CD8-positive, alpha-beta memory T cell (primary cell): ENCODE measurements at regions not wholly inside any gene's neighbourhood (a gene's known extent, or its start where the extent isn't known, plus 50 kb on each side); places are given as distances from the start of the nearest gene placed in this dataset.

ENCODE experiments used
- CTCF ChIA-PET: fragments of 350-600 bp; sonication (Branson Sonifier 250); formaldehyde crosslinking; loops from one replicate; lab custom pipeline; 2021; ENCODE audit warnings: antibody characterized with exemption; lab: Charles Lee
- POLR2A ChIA-PET: fragments of 350-600 bp; sonication (Branson Sonifier 250); formaldehyde crosslinking; loops from one replicate; lab custom pipeline; 2021; ENCODE audit warnings: antibody characterized with exemption; lab: Charles Lee
- DNase-seq, 5 donors: peaks; one replicate each; pipeline versions ENCODE4 v3.0.0 to v3.0.0-alpha.2; 2020 to 2022; ENCODE audit warnings: mixed read lengths in 1 of 5
- H3K27ac ChIP-seq: one replicate; pipeline ENCODE4 v1.7.0; 2013; ENCODE audit warnings: low read depth, mild to moderate bottlenecking, low read length, moderate library complexity
- H3K27me3 ChIP-seq: 2 replicates; pipeline ENCODE4 v1.7.0; 2013; ENCODE audit warnings: low read length, mild to moderate bottlenecking; ENCODE audit not compliant: insufficient read depth, poor library complexity, severe bottlenecking
- H3K36me3 ChIP-seq: 2 replicates; pipeline ENCODE4 v1.7.0; 2013; ENCODE audit warnings: mild to moderate bottlenecking, low read length, moderate library complexity; ENCODE audit not compliant: insufficient read depth
- H3K4me1 ChIP-seq: 2 replicates; pipeline ENCODE4 v1.7.0; 2013; ENCODE audit warnings: mild to moderate bottlenecking, low read length, moderate library complexity; ENCODE audit not compliant: insufficient read depth
- H3K4me3 ChIP-seq: 2 replicates; pipeline ENCODE4 v1.7.0; 2013; ENCODE audit warnings: mild to moderate bottlenecking, low read length
- H3K9me3 ChIP-seq: 2 replicates; pipeline ENCODE4 v1.7.0; 2013; ENCODE audit warnings: mild to moderate bottlenecking, low read length
- H3K27ac Mint-ChIP-seq, 8 donors: one replicate each; pipeline ENCODE4 v1.8.0; 2020 to 2021; ENCODE audit warnings: mixed read lengths in 8 of 8, mild to moderate bottlenecking in 6 of 8, inconsistent platforms in 3 of 8, moderate library complexity in 3 of 8
- H3K27me3 Mint-ChIP-seq, 2 donors: one replicate each; pipeline ENCODE4 v1.8.0; 2020 to 2021; ENCODE audit warnings: mixed read lengths in 2 of 2, mild to moderate bottlenecking in 1 of 2, moderate library complexity in 1 of 2
- H3K36me3 Mint-ChIP-seq, 3 donors: one replicate each; pipeline ENCODE4 v1.8.0; 2020 to 2021; ENCODE audit warnings: mixed read lengths in 3 of 3, inconsistent platforms in 1 of 3, mild to moderate bottlenecking in 1 of 3
- H3K4me1 Mint-ChIP-seq, 3 donors: one replicate each; pipeline ENCODE4 v1.8.0; 2020 to 2021; ENCODE audit warnings: mixed read lengths in 3 of 3, inconsistent platforms in 1 of 3, mild to moderate bottlenecking in 1 of 3
- H3K4me3 Mint-ChIP-seq, 7 donors: one replicate each; pipeline ENCODE4 v1.8.0; 2020 to 2021; ENCODE audit warnings: mixed read lengths in 7 of 7, mild to moderate bottlenecking in 6 of 7, moderate library complexity in 4 of 7, inconsistent platforms in 2 of 7
- H3K9me3 Mint-ChIP-seq, 5 donors: one replicate each; pipeline ENCODE4 v1.8.0; 2020 to 2022; ENCODE audit warnings: mixed read lengths in 5 of 5, mild to moderate bottlenecking in 3 of 5, moderate library complexity in 2 of 5, inconsistent platforms in 1 of 5

- DNase-seq, result no peak
- H3K4me1 Mint-ChIP-seq, result peaks cover 8 to 13% (median 13%) of the 10 kb centered on the region in 3 donors
- H3K27ac ChIP-seq, result no peak overlapping the region
- no peak overlapping the region for H3K27ac Mint-ChIP-seq
- no peaks in the 10 kb centered on the region for H3K36me3 ChIP-seq
- H3K27me3 Mint-ChIP-seq, result peaks cover 0 to 7% of the 10 kb centered on the region in 2 donors
- no peaks in the 10 kb centered on the region for H3K4me1 ChIP-seq
- no peaks in the 10 kb centered on the region for H3K36me3 Mint-ChIP-seq
- POLR2A ChIA-PET, result no interaction called here
- H3K9me3 Mint-ChIP-seq, result no peaks in the 10 kb centered on the region
- CTCF ChIA-PET, result no interaction called here
- H3K4me3 Mint-ChIP-seq, result no peak overlapping the region
- H3K27me3 ChIP-seq, result no peaks in the 10 kb centered on the region
- H3K4me3 ChIP-seq, result no peak overlapping the region
- H3K9me3 ChIP-seq, result no peaks in the 10 kb centered on the region
These were observed 107.2 kb upstream of the ZNF644 start for GRCh38 chr1:91129017-91129416.

- H3K36me3 Mint-ChIP-seq, result no peaks in the 10 kb centered on the region
- H3K27me3 Mint-ChIP-seq, result peaks cover 0 to 4% of the 10 kb centered on the region in 2 donors
- ChIA-PET POLR2A (interaction anchor here (0.6 kb wide), 1 partner anchor 154 kb away, joined by 4 read pairs; no protein-coding TSS in a partner anchor), CTCF (interaction anchor here (0.7 to 0.9 kb wide), 2 partner anchors 9 to 11 kb away, joined by 3 to 6 read pairs; no protein-coding TSS in a partner anchor)
- no peaks in the 10 kb centered on the region for H3K9me3 Mint-ChIP-seq
- H3K4me1 Mint-ChIP-seq, result peaks cover 13 to 20% (median 15%) of the 10 kb centered on the region in 3 donors
- H3K27ac Mint-ChIP-seq, result peak overlapping the region in 2 of 8 donors; percentile 36 to 58
- H3K36me3 ChIP-seq, result no peaks in the 10 kb centered on the region
- no peak overlapping the region for H3K4me3 ChIP-seq
- H3K4me1 ChIP-seq, result no peaks in the 10 kb centered on the region
- DNase-seq, result peak in 3 of 5 donors; percentile 5 to 69 (median 17)
- no peaks in the 10 kb centered on the region for H3K27me3 ChIP-seq
- no peaks in the 10 kb centered on the region for H3K9me3 ChIP-seq
- peak overlapping the region in 2 of 7 donors; percentile 10 to 14 for H3K4me3 Mint-ChIP-seq
- H3K27ac ChIP-seq, result no peak overlapping the region
These were observed 103.2 kb upstream of the ZNF644 start for GRCh38 chr1:91124989-91125417.

GRCh38 chr1:91124290-91124985, 102.6 kb upstream of the ZNF644 start:
- Histone ChIP-seq H3K27me3 (no peaks in the 10 kb centered on the region), H3K27ac (no peak overlapping the region), H3K4me1 (no peaks in the 10 kb centered on the region), H3K4me3 (no peak overlapping the region), H3K36me3 (no peaks in the 10 kb centered on the region), H3K9me3 (no peaks in the 10 kb centered on the region)
- no peaks in the 10 kb centered on the region for H3K9me3 Mint-ChIP-seq
- ChIA-PET CTCF (interaction anchor here (0.7 to 1.4 kb wide), 3 partner anchors 8 to 40 kb away, joined by 3 to 6 read pairs (median 5); no protein-coding TSS in a partner anchor), POLR2A (no interaction called here)
- H3K27me3 Mint-ChIP-seq, result peaks cover 0 to 4% of the 10 kb centered on the region in 2 donors
- no peak for DNase-seq
- no peaks in the 10 kb centered on the region for H3K36me3 Mint-ChIP-seq
- H3K4me3 Mint-ChIP-seq, result peak overlapping the region in 1 of 7 donors; percentile 14
- no peak overlapping the region for H3K27ac Mint-ChIP-seq
- H3K4me1 Mint-ChIP-seq, result peaks cover 13 to 20% (median 15%) of the 10 kb centered on the region in 3 donors

GRCh38 chr1:91123773-91124172, 101.9 kb upstream of the ZNF644 start:
- no peak overlapping the region for H3K27ac ChIP-seq
- Mint-ChIP-seq H3K4me1 (peaks cover 13 to 20% (median 15%) of the 10 kb centered on the region in 3 donors), H3K27ac (peak overlapping the region in 1 of 8 donors; percentile 17), H3K9me3 (no peaks in the 10 kb centered on the region), H3K4me3 (no peak overlapping the region), H3K27me3 (peaks cover 0 to 4% of the 10 kb centered on the region in 2 donors), H3K36me3 (no peaks in the 10 kb centered on the region)
- no peaks in the 10 kb centered on the region for H3K27me3 ChIP-seq
- no peak for DNase-seq
- H3K4me3 ChIP-seq, result no peak overlapping the region
- no peaks in the 10 kb centered on the region for H3K4me1 ChIP-seq
- H3K9me3 ChIP-seq, result no peaks in the 10 kb centered on the region
- ChIA-PET CTCF (interaction anchor here (1.0 to 1.4 kb wide), 2 partner anchors 14 to 41 kb away, joined by 3 to 5 read pairs; no protein-coding TSS in a partner anchor), POLR2A (no interaction called here)
- H3K36me3 ChIP-seq, result no peaks in the 10 kb centered on the region

- Mint-ChIP-seq H3K4me1 (peaks cover 13 to 20% (median 15%) of the 10 kb centered on the region in 3 donors), H3K27me3 (peaks cover 0 to 4% of the 10 kb centered on the region in 2 donors), H3K4me3 (no peak overlapping the region), H3K9me3 (no peaks in the 10 kb centered on the region), H3K36me3 (no peaks in the 10 kb centered on the region), H3K27ac (no peak overlapping the region)
- Histone ChIP-seq H3K36me3 (no peaks in the 10 kb centered on the region), H3K9me3 (no peaks in the 10 kb centered on the region), H3K4me1 (no peaks in the 10 kb centered on the region), H3K27ac (no peak overlapping the region), H3K4me3 (no peak overlapping the region), H3K27me3 (no peaks in the 10 kb centered on the region)
- CTCF ChIA-PET, result interaction anchor here (1.0 to 1.4 kb wide), 2 partner anchors 15 to 41 kb away, joined by 3 to 5 read pairs; no protein-coding TSS in a partner anchor
- no peak for DNase-seq
- POLR2A ChIA-PET, result no interaction called here
These were observed 101.5 kb upstream of the ZNF644 start for GRCh38 chr1:91123319-91123718.

- no peak overlapping the region for H3K4me3 Mint-ChIP-seq
- no peak overlapping the region for H3K4me3 ChIP-seq
- no peaks in the 10 kb centered on the region for H3K9me3 ChIP-seq
- no peak overlapping the region for H3K27ac Mint-ChIP-seq
- no peaks in the 10 kb centered on the region for H3K9me3 Mint-ChIP-seq
- no peaks in the 10 kb centered on the region for H3K36me3 Mint-ChIP-seq
- DNase-seq, result no peak
- ChIA-PET POLR2A (no interaction called here), CTCF (no interaction called here)
- peaks cover 17 to 28% (median 22%) of the 10 kb centered on the region in 3 donors for H3K4me1 Mint-ChIP-seq
- H3K27ac ChIP-seq, result no peak overlapping the region
- H3K27me3 Mint-ChIP-seq, result peaks cover 0 to 3% of the 10 kb centered on the region in 2 donors
- no peaks in the 10 kb centered on the region for H3K27me3 ChIP-seq
- H3K36me3 ChIP-seq, result no peaks in the 10 kb centered on the region
- no peaks in the 10 kb centered on the region for H3K4me1 ChIP-seq
These were observed 100.4 kb upstream of the ZNF644 start for GRCh38 chr1:91122106-91122717.

- H3K9me3 ChIP-seq, result no peaks in the 10 kb centered on the region
- Mint-ChIP-seq H3K4me1 (peaks cover 24 to 36% (median 30%) of the 10 kb centered on the region in 3 donors), H3K9me3 (no peaks in the 10 kb centered on the region), H3K27ac (no peak overlapping the region), H3K4me3 (no peak overlapping the region), H3K36me3 (no peaks in the 10 kb centered on the region), H3K27me3 (no peaks in the 10 kb centered on the region)
- H3K4me3 ChIP-seq, result no peak overlapping the region
- no peak for DNase-seq
- ChIA-PET CTCF (no interaction called here), POLR2A (no interaction called here)
- no peaks in the 10 kb centered on the region for H3K36me3 ChIP-seq
- no peak overlapping the region for H3K27ac ChIP-seq
- no peaks in the 10 kb centered on the region for H3K27me3 ChIP-seq
- no peaks in the 10 kb centered on the region for H3K4me1 ChIP-seq
These were observed 99.5 kb upstream of the ZNF644 start for GRCh38 chr1:91121366-91121765.

- no peaks in the 10 kb centered on the region for H3K27me3 ChIP-seq
- Mint-ChIP-seq H3K4me1 (peaks cover 28 to 40% (median 35%) of the 10 kb centered on the region in 3 donors), H3K36me3 (no peaks in the 10 kb centered on the region), H3K9me3 (no peaks in the 10 kb centered on the region), H3K27me3 (no peaks in the 10 kb centered on the region), H3K4me3 (no peak overlapping the region), H3K27ac (peak overlapping the region in 1 of 8 donors; percentile 71)
- H3K36me3 ChIP-seq, result no peaks in the 10 kb centered on the region
- H3K27ac ChIP-seq, result no peak overlapping the region
- POLR2A ChIA-PET, result no interaction called here
- no peak for DNase-seq
- CTCF ChIA-PET, result no interaction called here
- H3K9me3 ChIP-seq, result no peaks in the 10 kb centered on the region
- no peak overlapping the region for H3K4me3 ChIP-seq
- peaks cover 3% of the 10 kb centered on the region for H3K4me1 ChIP-seq
These were observed 99.1 kb upstream of the ZNF644 start for GRCh38 chr1:91120936-91121335.
